WTC11 (cell line): ENCODE measurements at regions not wholly inside any gene's neighbourhood (a gene's known extent, or its start where the extent isn't known, plus 50 kb on each side); places are given as distances from the start of the nearest gene placed in this dataset.

Experiments used
- ATAC-seq: fragments of 200-7000 bp; cut with Tn5 transposase; 2 replicates; pipeline ENCODE4 v1.10.0; 2021; ENCODE audit warnings: mild to moderate bottlenecking, moderate library complexity
- CTCF ChIA-PET: fragments of 300-600 bp; sonication (Branson Sonifier 250); formaldehyde crosslinking; loops from one replicate; lab custom pipeline; 2021; ENCODE audit warnings: antibody characterized with exemption; lab: Charles Lee
- POLR2A ChIA-PET: fragments of 350-600 bp; sonication (Branson Sonifier 250); formaldehyde crosslinking; loops from one replicate; lab custom pipeline; 2021; ENCODE audit warnings: antibody characterized with exemption; lab: Charles Lee
- DNase-seq: peaks from one replicate; pipeline ENCODE4 v3.0.0; 2021; ENCODE audit warnings: low spot score
- H3K27ac Mint-ChIP-seq: 2 replicates; pipeline ENCODE4 v1.8.0; 2021; ENCODE audit warnings: mixed read lengths
- H3K27me3 Mint-ChIP-seq: 2 replicates; pipeline ENCODE4 v1.8.0; 2021; ENCODE audit warnings: low read depth, mild to moderate bottlenecking, moderate library complexity, mixed read lengths
- H3K36me3 Mint-ChIP-seq: 2 replicates; pipeline ENCODE4 v1.8.0; 2021; ENCODE audit warnings: mixed read lengths
- H3K4me1 Mint-ChIP-seq: 2 replicates; pipeline ENCODE4 v1.8.0; 2022; ENCODE audit warnings: mixed read lengths
- H3K4me3 Mint-ChIP-seq: 2 replicates; pipeline ENCODE4 v1.8.0; 2021; ENCODE audit warnings: mild to moderate bottlenecking, moderate library complexity, mixed read lengths
- H3K9me3 Mint-ChIP-seq: 2 replicates; pipeline ENCODE4 v1.8.0; 2021; ENCODE audit warnings: mixed read lengths
- ATF1 ChIP-seq: sonication (generic); formaldehyde crosslinking; IDR thresholded peaks from 2 replicates; pipeline ENCODE4 v1.8.1; 2023; ENCODE audit warnings: mild to moderate bottlenecking, moderate library complexity, missing genetic modification reagents
- ATF6 ChIP-seq: sonication (generic); formaldehyde crosslinking; IDR thresholded peaks from 2 replicates; pipeline ENCODE4 v1.8.1; 2023; ENCODE audit warnings: mild to moderate bottlenecking, missing genetic modification reagents
- CREB1 ChIP-seq: sonication (generic); formaldehyde crosslinking; IDR thresholded peaks from 2 replicates; pipeline ENCODE4 v1.8.0; 2023; ENCODE audit warnings: mild to moderate bottlenecking, missing genetic modification reagents
- CTCF ChIP-seq: fragments of 200-600 bp; IDR thresholded peaks from 2 replicates; pipeline ENCODE4 v1.8.0; 2022; ENCODE audit warnings: antibody characterized with exemption
- FOXK1 ChIP-seq: sonication (generic); formaldehyde crosslinking; IDR thresholded peaks from 2 replicates; pipeline ENCODE4 v1.8.0; 2022; ENCODE audit warnings: mild to moderate bottlenecking, moderate library complexity, missing genetic modification reagents
- GABPB1 ChIP-seq: sonication (generic); formaldehyde crosslinking; IDR thresholded peaks from 2 replicates; pipeline ENCODE4 v1.8.1; 2023; ENCODE audit warnings: mild to moderate bottlenecking, missing genetic modification reagents
- HMGA2 ChIP-seq: fragments of 250-450 bp; sonication (Bioruptor Pico); IDR thresholded peaks from 2 replicates; pipeline ENCODE4 v1.4.0; 2021; ENCODE audit warnings: mild to moderate bottlenecking, moderate library complexity
- IRF2 ChIP-seq: sonication (generic); formaldehyde crosslinking; IDR thresholded peaks from 2 replicates; pipeline ENCODE4 v1.8.0; 2022; ENCODE audit warnings: low read depth, missing genetic modification reagents, borderline replicate concordance
- JAZF1 ChIP-seq: fragments of 250-450 bp; sonication (Bioruptor Pico); IDR thresholded peaks from 2 replicates; pipeline ENCODE4 v1.9.0; 2021; ENCODE audit warnings: moderate library complexity, mild to moderate bottlenecking, inconsistent platforms
- JUN ChIP-seq: sonication (generic); formaldehyde crosslinking; IDR thresholded peaks from 2 replicates; pipeline ENCODE4 v1.8.0; 2023; ENCODE audit warnings: mild to moderate bottlenecking, missing genetic modification reagents
- NFATC4 ChIP-seq: fragments of 250-450 bp; sonication (Bioruptor Pico); IDR thresholded peaks from 2 replicates; pipeline ENCODE4 v1.9.0; 2021; ENCODE audit warnings: mild to moderate bottlenecking
- OVOL2 ChIP-seq: fragments of 250-450 bp; sonication (Bioruptor Pico); IDR thresholded peaks from 2 replicates; pipeline ENCODE4 v1.9.0; 2021; ENCODE audit warnings: mild to moderate bottlenecking, borderline replicate concordance
- PRDM15 ChIP-seq: sonication (generic); formaldehyde crosslinking; IDR thresholded peaks from 2 replicates; pipeline ENCODE4 v1.8.0; 2022; ENCODE audit warnings: missing genetic modification reagents
- TCF7 ChIP-seq: sonication (generic); formaldehyde crosslinking; IDR thresholded peaks from 2 replicates; pipeline ENCODE4 v1.8.0; 2022; ENCODE audit warnings: mild to moderate bottlenecking, low read depth, missing genetic modification reagents, moderate library complexity
- TEAD1 ChIP-seq: sonication (generic); formaldehyde crosslinking; IDR thresholded peaks from 2 replicates; pipeline ENCODE4 v1.8.0; 2022; ENCODE audit warnings: mild to moderate bottlenecking, missing genetic modification reagents
- TP53 ChIP-seq: sonication (generic); formaldehyde crosslinking; IDR thresholded peaks from 2 replicates; pipeline ENCODE4 v1.8.1; 2023; ENCODE audit warnings: mild to moderate bottlenecking, missing genetic modification reagents
- ZNF423 ChIP-seq: fragments of 250-450 bp; sonication (Bioruptor Pico); IDR thresholded peaks from 2 replicates; pipeline ENCODE4 v2.1.2; 2022; ENCODE audit warnings: mild to moderate bottlenecking, moderate library complexity
- ZNF671 ChIP-seq: fragments of 250-450 bp; sonication (Bioruptor Pico); IDR thresholded peaks from 2 replicates; pipeline ENCODE4 v1.8.0; 2021; ENCODE audit warnings: mild to moderate bottlenecking
- ZSCAN18 ChIP-seq: fragments of 250-450 bp; sonication (Bioruptor Pico); IDR thresholded peaks from 2 replicates; pipeline ENCODE4 v2.1.2; 2022; ENCODE audit warnings: mild to moderate bottlenecking, moderate library complexity
- TF ChIP-seq, protein P1 (sequence below): sonication (generic); formaldehyde crosslinking; IDR thresholded peaks from 2 replicates; pipeline ENCODE4 v1.8.1; 2022; ENCODE audit warnings: mild to moderate bottlenecking, missing genetic modification reagents, moderate library complexity, borderline replicate concordance
- TF ChIP-seq, protein P2 (sequence below): sonication (generic); formaldehyde crosslinking; IDR thresholded peaks from 2 replicates; pipeline ENCODE4 v1.8.0; 2022; ENCODE audit warnings: mild to moderate bottlenecking, missing genetic modification reagents

DNA sequence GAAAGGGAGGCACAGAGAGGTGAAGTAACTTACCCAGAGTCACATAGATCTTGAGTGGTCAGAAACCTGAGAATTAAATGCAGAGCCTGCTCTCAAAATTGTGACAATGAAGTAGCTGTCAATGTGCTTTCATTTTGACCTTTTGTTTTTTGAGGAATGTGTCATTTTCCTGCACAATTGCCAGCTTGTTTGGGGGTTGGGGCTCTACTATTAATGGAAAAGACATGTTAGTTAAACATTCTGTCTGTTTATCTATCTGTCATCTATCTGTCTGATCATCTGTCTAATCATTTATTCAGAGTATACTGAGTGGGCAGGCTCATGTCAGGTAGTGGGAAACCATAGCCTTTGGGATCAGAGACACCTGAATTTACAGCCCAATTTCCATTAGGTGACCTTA, 428.4 kb downstream of the TSN start (continued):
- TF ChIP-seq ATF6 (no peak), NFATC4 (CRISPR knock-in tag) (no peak), ATF1 (no peak), TP53 (CRISPR knock-in tag) (no peak), CTCF (no peak), CREB1 (CRISPR knock-in tag) (no peak), PRDM15 (CRISPR knock-in tag) (no peak), ZNF671 (CRISPR knock-in tag) (no peak), IRF2 (CRISPR knock-in tag) (no peak)
- TF ChIP-seq, protein P1, sequence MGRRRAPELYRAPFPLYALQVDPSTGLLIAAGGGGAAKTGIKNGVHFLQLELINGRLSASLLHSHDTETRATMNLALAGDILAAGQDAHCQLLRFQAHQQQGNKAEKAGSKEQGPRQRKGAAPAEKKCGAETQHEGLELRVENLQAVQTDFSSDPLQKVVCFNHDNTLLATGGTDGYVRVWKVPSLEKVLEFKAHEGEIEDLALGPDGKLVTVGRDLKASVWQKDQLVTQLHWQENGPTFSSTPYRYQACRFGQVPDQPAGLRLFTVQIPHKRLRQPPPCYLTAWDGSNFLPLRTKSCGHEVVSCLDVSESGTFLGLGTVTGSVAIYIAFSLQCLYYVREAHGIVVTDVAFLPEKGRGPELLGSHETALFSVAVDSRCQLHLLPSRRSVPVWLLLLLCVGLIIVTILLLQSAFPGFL, result no peak

DNA sequence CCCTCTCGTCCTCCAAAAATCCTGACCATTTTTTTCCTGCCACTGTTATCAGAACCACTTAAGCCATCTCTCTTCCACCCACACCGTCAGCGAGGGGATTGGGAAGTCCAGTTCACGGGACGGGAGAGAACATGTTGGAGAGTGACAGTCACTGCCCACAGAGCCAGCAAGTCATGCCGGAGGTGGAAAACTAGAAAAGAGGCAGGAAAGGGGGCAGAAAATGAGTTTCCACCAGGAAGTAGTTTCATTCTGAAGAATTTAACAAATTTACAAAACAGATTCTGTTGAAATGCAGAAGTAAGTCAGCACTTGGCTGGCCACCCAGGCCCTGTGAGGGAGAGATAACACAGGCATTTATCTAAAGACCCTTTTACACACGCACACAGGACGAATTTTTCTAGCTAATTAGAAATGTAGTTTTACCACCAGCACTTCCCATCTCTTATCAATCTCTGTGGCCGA, 431.3 kb downstream of the TSN start:
- H3K27me3 Mint-ChIP-seq, result peaks cover 2% of the 10 kb centered on the region; the same call in 1 of the 2 replicates
- peaks cover 5% of the 10 kb centered on the region; the same call in 1 of the 2 replicates for H3K9me3 Mint-ChIP-seq
- H3K4me1 Mint-ChIP-seq, result peaks cover 8% of the 10 kb centered on the region
- TF ChIP-seq FOXK1 (no peak), OVOL2 (CRISPR knock-in tag) (no peak), TEAD1 (CRISPR knock-in tag) (no peak), ZNF423 (no peak), JUN (CRISPR knock-in tag) (no peak), GABPB1 (CRISPR knock-in tag) (no peak), JAZF1 (no peak), IRF2 (CRISPR knock-in tag) (no peak), HMGA2 (CRISPR knock-in tag) (no peak), ZNF671 (CRISPR knock-in tag) (no peak), TCF7 (CRISPR knock-in tag) (no peak), ZSCAN18 (CRISPR knock-in tag) (no peak)
- TF ChIP-seq, protein P1, result no peak
- TF ChIP-seq, protein P2, sequence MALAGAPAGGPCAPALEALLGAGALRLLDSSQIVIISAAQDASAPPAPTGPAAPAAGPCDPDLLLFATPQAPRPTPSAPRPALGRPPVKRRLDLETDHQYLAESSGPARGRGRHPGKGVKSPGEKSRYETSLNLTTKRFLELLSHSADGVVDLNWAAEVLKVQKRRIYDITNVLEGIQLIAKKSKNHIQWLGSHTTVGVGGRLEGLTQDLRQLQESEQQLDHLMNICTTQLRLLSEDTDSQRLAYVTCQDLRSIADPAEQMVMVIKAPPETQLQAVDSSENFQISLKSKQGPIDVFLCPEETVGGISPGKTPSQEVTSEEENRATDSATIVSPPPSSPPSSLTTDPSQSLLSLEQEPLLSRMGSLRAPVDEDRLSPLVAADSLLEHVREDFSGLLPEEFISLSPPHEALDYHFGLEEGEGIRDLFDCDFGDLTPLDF (CRISPR knock-in tag), result no peak
- no peak for ATAC-seq
- DNase-seq, result no peak
- ChIA-PET POLR2A (no interaction called here), CTCF (no interaction called here)
- no peaks in the 10 kb centered on the region for H3K36me3 Mint-ChIP-seq
- no peak overlapping the region for H3K27ac Mint-ChIP-seq
- no peak overlapping the region for H3K4me3 Mint-ChIP-seq
